Activated naive CD4-positive, alpha-beta T cell treated with anti-CD3 and anti-CD28 coated beads, Interleukin-2, amount 10 ng/mL, durations not matched to agents 7 days and 5 days (primary cell): ENCODE measurements at regions not wholly inside any gene's neighbourhood (a gene's known extent, or its start where the extent isn't known, plus 50 kb on each side); places are given as distances from the start of the nearest gene placed in this dataset.

ENCODE experiments used
- CTCF ChIA-PET: fragments of 350-600 bp; sonication (Branson Sonifier 250); formaldehyde crosslinking; loops from one replicate; lab custom pipeline; 2021; ENCODE audit warnings: antibody characterized with exemption; lab: Charles Lee
- DNase-seq: peaks from one replicate; pipeline ENCODE4 v3.0.0-alpha.2; 2020
- H3K27ac Mint-ChIP-seq: one replicate; pipeline ENCODE4 v1.8.0; 2021; ENCODE audit warnings: mild to moderate bottlenecking, moderate library complexity, mixed read lengths
- H3K27me3 Mint-ChIP-seq: one replicate; pipeline ENCODE4 v1.8.0; 2021; ENCODE audit warnings: mild to moderate bottlenecking, mixed read lengths
- H3K36me3 Mint-ChIP-seq: one replicate; pipeline ENCODE4 v1.8.0; 2021; ENCODE audit warnings: mixed read lengths
- H3K4me1 Mint-ChIP-seq: one replicate; pipeline ENCODE4 v1.8.0; 2021; ENCODE audit warnings: mixed read lengths
- H3K4me3 Mint-ChIP-seq: one replicate; pipeline ENCODE4 v1.8.0; 2021; ENCODE audit warnings: mild to moderate bottlenecking, moderate library complexity, mixed read lengths
- H3K9me3 Mint-ChIP-seq: one replicate; pipeline ENCODE4 v1.8.0; 2021; ENCODE audit warnings: mixed read lengths

- no peaks in the 10 kb centered on the region for H3K9me3 Mint-ChIP-seq
- CTCF ChIA-PET: no interaction called here
- DNase-seq: no peak
- H3K4me1 Mint-ChIP-seq: no peaks in the 10 kb centered on the region
- no peak overlapping the region for H3K4me3 Mint-ChIP-seq
- peaks cover 8% of the 10 kb centered on the region for H3K27me3 Mint-ChIP-seq
- H3K36me3 Mint-ChIP-seq: no peaks in the 10 kb centered on the region
- no peak overlapping the region for H3K27ac Mint-ChIP-seq
Measured at GRCh38 chr14:104429291-104429861, 150.2 kb upstream of the C14orf180 start.

DNA sequence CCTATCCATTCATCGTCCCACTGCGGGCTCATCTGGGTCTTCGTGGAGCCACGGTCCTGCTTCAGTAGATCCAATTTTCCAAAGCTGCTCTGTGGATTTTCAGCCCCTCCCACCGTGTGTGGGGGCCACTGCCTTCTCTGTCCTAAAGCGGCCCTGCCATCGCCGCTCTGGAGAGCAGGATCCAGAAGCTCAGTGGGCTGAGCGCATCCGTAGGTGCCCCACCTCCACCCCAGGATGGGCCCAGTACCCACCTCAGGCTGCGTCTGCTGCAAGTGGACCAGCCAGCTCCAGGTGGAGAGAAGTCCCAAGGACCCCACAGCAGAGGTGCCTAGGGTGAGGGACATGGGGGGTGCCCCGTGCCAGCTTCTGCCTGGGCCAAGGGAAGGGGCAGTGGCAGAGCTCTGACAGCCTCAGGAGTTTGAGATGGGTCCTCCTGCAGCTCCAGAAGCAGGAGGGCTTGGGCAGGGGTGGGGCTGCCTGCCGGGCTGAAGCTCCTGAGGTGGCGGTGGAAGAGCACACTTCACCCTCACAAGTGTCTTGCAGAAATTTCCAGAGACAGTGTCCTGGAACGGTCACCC lies 148.1 kb upstream of the C14orf180 start:
- peaks cover 7% of the 10 kb centered on the region for H3K27me3 Mint-ChIP-seq
- DNase-seq: no peak
- no peak overlapping the region for H3K27ac Mint-ChIP-seq
- H3K9me3 Mint-ChIP-seq: no peaks in the 10 kb centered on the region
- H3K36me3 Mint-ChIP-seq: no peaks in the 10 kb centered on the region
- H3K4me1 Mint-ChIP-seq: no peaks in the 10 kb centered on the region
- H3K4me3 Mint-ChIP-seq: no peak overlapping the region
- CTCF ChIA-PET: no interaction called here

GRCh38 chr14:104431929-104432541 lies 147.5 kb upstream of the C14orf180 start:
- no peak overlapping the region for H3K27ac Mint-ChIP-seq
- no peaks in the 10 kb centered on the region for H3K9me3 Mint-ChIP-seq
- CTCF ChIA-PET: no interaction called here
- DNase-seq: no peak
- H3K4me3 Mint-ChIP-seq: no peak overlapping the region
- peaks cover 7% of the 10 kb centered on the region for H3K27me3 Mint-ChIP-seq
- no peaks in the 10 kb centered on the region for H3K36me3 Mint-ChIP-seq
- H3K4me1 Mint-ChIP-seq: no peaks in the 10 kb centered on the region

GRCh38 chr14:104432611-104433231 lies 146.8 kb upstream of the C14orf180 start:
- H3K4me3 Mint-ChIP-seq: no peak overlapping the region
- H3K9me3 Mint-ChIP-seq: no peaks in the 10 kb centered on the region
- no peaks in the 10 kb centered on the region for H3K36me3 Mint-ChIP-seq
- CTCF ChIA-PET: no interaction called here
- H3K27ac Mint-ChIP-seq: no peak overlapping the region
- H3K4me1 Mint-ChIP-seq: no peaks in the 10 kb centered on the region
- H3K27me3 Mint-ChIP-seq: peaks cover 7% of the 10 kb centered on the region
- no peak for DNase-seq

DNA sequence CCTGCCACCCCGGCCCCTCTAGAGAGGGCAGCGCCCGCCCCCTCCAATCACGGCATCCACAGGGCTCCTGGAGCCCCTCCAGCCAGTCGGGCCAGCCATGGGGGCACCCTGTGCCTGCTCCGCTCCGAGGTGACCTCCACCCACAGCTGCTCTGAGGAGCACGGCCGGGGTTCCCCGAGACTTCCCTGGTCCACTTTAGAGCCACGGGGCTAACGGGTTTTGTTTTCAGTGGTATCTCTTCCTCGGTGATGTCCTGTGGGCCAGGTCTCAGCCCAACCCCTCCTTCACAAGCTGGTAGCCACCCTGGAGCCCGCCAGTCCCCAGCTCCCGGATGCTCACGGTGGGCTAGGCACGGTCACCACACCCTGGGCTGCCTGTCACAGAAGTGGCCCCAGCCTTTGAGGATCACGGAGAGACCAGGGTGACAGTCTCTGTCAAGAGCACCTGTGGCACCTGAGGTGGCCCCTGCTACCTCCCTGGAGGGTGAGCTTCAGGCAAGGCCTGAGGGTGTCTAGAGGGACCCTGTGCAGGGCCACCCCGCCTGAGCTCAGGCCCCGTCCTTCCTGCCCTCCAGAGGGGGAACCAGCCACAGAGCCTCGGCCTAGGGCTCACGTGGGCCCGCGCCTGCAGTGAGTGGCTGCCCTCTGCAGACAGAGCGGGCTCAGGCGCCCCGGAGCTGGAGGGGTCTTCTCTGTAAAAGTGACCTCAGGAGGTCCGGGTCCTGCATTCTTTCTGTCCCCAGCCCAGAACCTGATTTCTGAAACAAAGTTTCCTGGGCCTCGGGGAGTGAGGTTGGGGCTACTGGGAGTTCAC lies 146.0 kb upstream of the C14orf180 start:
- Mint-ChIP-seq H3K4me1 (no peaks in the 10 kb centered on the region), H3K36me3 (no peaks in the 10 kb centered on the region), H3K4me3 (no peak overlapping the region), H3K27me3 (peaks cover 7% of the 10 kb centered on the region), H3K9me3 (no peaks in the 10 kb centered on the region), H3K27ac (no peak overlapping the region)
- CTCF ChIA-PET: no interaction called here
- no peak for DNase-seq

DNA sequence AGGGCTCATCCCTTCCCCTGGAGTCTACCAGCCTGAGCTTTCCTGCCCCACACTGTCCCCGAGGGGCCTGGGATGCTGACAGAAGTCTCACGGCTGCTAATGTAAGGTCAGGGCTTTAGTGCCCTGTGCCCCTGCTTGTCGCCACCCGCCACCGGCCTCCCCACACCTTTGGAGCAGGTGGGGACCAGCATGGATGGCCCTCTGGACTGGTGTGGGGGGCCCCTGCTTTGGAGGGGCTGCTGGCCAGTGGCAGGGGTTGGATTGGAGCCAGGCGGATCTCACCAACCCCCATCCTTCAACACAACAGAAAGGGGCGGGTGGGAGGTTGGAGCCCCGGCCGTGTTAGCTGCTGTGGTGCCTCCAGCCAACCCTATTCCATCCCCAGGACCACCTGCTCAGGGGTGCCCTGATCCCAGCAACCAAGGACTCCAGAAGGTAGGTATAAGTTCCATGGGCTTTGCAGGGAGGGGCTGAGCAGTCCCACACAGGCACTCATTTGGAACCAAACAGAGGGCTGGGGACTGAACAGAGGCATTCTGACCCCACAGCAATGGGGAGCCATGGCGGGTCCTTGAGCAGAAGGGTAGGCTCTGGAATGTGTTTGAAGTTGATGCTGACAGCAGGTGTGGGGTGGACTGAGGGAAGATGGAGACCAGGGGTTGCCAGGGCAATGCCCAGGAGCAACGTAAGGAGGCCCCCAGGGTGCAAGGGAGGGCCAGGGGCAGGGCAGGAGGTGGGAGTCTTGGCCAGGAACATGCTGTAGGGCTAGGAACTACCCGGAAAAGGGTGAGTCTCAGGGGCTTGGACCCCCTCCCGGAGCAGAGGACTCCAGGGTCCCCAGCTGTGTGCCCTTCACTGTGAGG lies 145.1 kb upstream of the C14orf180 start:
- Mint-ChIP-seq H3K36me3 (no peaks in the 10 kb centered on the region), H3K27me3 (peaks cover 5% of the 10 kb centered on the region), H3K27ac (peak overlapping the region; percentile 14), H3K4me1 (no peaks in the 10 kb centered on the region), H3K9me3 (no peaks in the 10 kb centered on the region), H3K4me3 (no peak overlapping the region)
- CTCF ChIA-PET: no interaction called here
- no peak for DNase-seq

DNA sequence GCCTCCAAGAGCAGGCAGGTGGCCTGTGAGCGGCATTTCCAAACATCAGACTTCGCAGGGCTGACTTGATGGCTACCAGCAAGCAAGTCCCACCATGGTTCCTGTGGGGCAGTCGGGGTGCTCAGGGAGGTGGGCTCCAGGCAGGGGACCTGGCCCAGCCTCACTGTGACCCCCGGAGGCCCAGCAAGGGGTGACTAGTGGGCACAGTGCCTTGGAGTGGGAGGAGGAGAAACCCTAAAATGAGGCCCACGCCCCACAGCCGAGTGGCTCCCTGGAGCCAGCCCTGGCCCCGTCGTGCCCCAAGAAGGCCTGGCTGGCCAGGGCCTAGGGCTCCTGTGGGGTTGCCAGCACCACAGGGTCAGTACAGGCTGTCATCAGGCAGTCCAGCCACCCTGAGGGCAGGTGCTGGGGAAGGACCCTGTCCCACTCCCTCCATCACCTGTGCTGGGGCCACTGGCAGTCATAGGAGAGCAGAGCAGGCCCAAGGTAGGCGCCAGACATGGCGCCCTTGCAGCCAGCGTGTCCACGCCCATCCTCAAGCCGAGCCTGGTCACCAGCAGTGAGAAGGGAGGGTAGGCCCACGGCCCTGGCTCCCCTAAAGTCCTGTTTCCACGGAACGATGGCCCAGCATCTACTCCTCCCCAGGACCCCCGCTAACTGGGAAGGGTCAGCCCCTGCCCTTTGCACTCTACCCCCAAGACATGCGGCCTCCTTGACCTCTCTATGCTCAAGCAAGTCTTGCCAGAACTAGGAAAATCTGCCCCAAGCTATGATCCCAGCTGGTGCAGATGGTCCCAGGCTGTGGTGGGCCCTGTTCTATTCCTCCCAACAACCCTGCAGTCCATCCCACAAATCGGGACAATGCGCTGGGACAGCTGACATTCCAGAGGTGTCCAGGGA lies 144.2 kb upstream of the C14orf180 start:
- Mint-ChIP-seq H3K9me3 (no peaks in the 10 kb centered on the region), H3K27me3 (no peaks in the 10 kb centered on the region), H3K36me3 (no peaks in the 10 kb centered on the region), H3K4me3 (no peak overlapping the region), H3K4me1 (no peaks in the 10 kb centered on the region), H3K27ac (no peak overlapping the region)
- DNase-seq: no peak
- CTCF ChIA-PET: no interaction called here

- Mint-ChIP-seq H3K4me1 (no peaks in the 10 kb centered on the region), H3K9me3 (no peaks in the 10 kb centered on the region), H3K4me3 (no peak overlapping the region), H3K36me3 (no peaks in the 10 kb centered on the region), H3K27me3 (no peaks in the 10 kb centered on the region), H3K27ac (no peak overlapping the region)
- no peak for DNase-seq
- CTCF ChIA-PET: no interaction called here
Measured at GRCh38 chr14:104436047-104436591, 143.4 kb upstream of the C14orf180 start.

- CTCF ChIA-PET: no interaction called here
- Mint-ChIP-seq H3K27ac (no peak overlapping the region), H3K27me3 (no peaks in the 10 kb centered on the region), H3K4me1 (no peaks in the 10 kb centered on the region), H3K36me3 (no peaks in the 10 kb centered on the region), H3K4me3 (no peak overlapping the region), H3K9me3 (no peaks in the 10 kb centered on the region)
- no peak for DNase-seq
Measured at GRCh38 chr14:104436741-104437701, 142.5 kb upstream of the C14orf180 start.

DNA sequence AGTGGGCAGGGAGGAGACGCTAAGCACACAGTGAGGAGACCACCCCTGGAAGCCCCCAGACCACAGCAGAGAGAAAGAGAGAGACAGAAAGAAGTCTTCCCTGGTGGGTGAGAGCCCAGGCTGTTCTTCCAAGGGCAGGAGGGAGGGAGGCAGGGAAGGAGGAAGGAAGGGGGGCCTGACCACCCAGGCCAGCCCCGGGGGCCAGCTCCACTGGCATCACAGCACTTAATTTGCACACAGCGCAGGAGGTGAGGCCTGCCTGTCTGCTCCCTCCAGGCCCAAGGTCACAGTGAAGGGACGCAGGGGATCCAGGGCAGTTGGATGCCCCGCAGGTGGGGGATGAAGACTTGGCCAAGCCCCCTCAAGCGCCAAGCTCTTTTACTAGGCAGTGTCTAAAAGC lies 141.9 kb upstream of the C14orf180 start:
- Mint-ChIP-seq H3K36me3 (no peaks in the 10 kb centered on the region), H3K9me3 (no peaks in the 10 kb centered on the region), H3K4me1 (no peaks in the 10 kb centered on the region), H3K27me3 (no peaks in the 10 kb centered on the region), H3K4me3 (no peak overlapping the region), H3K27ac (no peak overlapping the region)
- CTCF ChIA-PET: no interaction called here
- peak; percentile 11 for DNase-seq

- Mint-ChIP-seq H3K27ac (no peak overlapping the region), H3K27me3 (no peaks in the 10 kb centered on the region), H3K9me3 (no peaks in the 10 kb centered on the region), H3K36me3 (no peaks in the 10 kb centered on the region), H3K4me3 (no peak overlapping the region), H3K4me1 (no peaks in the 10 kb centered on the region)
- CTCF ChIA-PET: no interaction called here
- DNase-seq: no peak
Measured at GRCh38 chr14:104438166-104438887, 141.2 kb upstream of the C14orf180 start.
